HG03520 (cell line): ENCODE measurements at regions not wholly inside any gene's neighbourhood (a gene's known extent, or its start where the extent isn't known, plus 50 kb on each side); places are given as distances from the start of the nearest gene placed in this dataset.

Source experiments
- ATAC-seq: cut with Tn5 transposase; IDR thresholded peaks from one replicate; pipeline ENCODE4 v1.9.1; 2021; ENCODE audit warnings: mild to moderate bottlenecking, moderate library complexity; ENCODE audit not compliant: unreplicated experiment

GRCh38 chr7:110591341-110591740 lies 499.6 kb upstream of the LRRN3 start:
- ATAC-seq, result no peak

GRCh38 chr7:110592557-110592956 lies 498.4 kb upstream of the LRRN3 start:
- ATAC-seq, result no peak

- no peak for ATAC-seq
These were observed 497.6 kb upstream of the LRRN3 start for GRCh38 chr7:110593355-110593754.

- no peak for ATAC-seq
These were observed 495.2 kb upstream of the LRRN3 start for GRCh38 chr7:110595694-110596093.

GRCh38 chr7:110600956-110601355 lies 490.0 kb upstream of the LRRN3 start:
- no peak for ATAC-seq

GRCh38 chr7:110601710-110602109 lies 489.2 kb upstream of the LRRN3 start:
- ATAC-seq, result no peak

GRCh38 chr7:110604206-110604605 lies 486.7 kb upstream of the LRRN3 start:
- ATAC-seq, result no peak

- no peak for ATAC-seq
These were observed 486.0 kb upstream of the LRRN3 start for GRCh38 chr7:110604885-110605284.

- ATAC-seq, result no peak
These were observed 483.7 kb upstream of the LRRN3 start for GRCh38 chr7:110607050-110607857.

GRCh38 chr7:110609336-110609735 lies 481.6 kb upstream of the LRRN3 start:
- no peak for ATAC-seq

GRCh38 chr7:110612680-110613079 lies 478.2 kb upstream of the LRRN3 start:
- ATAC-seq, result no peak
